GM19467 (cell line): ENCODE measurements at regions not wholly inside any gene's neighbourhood (a gene's known extent, or its start where the extent isn't known, plus 50 kb on each side); places are given as distances from the start of the nearest gene placed in this dataset.
"Not testable (repeated sequence)": the region's sequence is repeated elsewhere in the genome, so short reads cannot be mapped to it uniquely, and the experiment has no call there.

Experiments used
- ATAC-seq: cut with Tn5 transposase; IDR thresholded peaks from one replicate; pipeline ENCODE4 v1.9.1; 2021; ENCODE audit warnings: mild to moderate bottlenecking, moderate library complexity; ENCODE audit not compliant: unreplicated experiment

- peak; percentile 63 for ATAC-seq
Observed at GRCh38 chr21:8455279-8456128, 2065.9 kb upstream of the TPTE start.

- peak; percentile 90 for ATAC-seq
Observed at GRCh38 chr21:8464403-8465152, 2056.8 kb upstream of the TPTE start.

- ATAC-seq: not testable (repeated sequence)
Observed at GRCh38 chr21:8466642-8467041, 2054.7 kb upstream of the TPTE start.
